DND-41 (cell line): ENCODE measurements at regions not wholly inside any gene's neighbourhood (a gene's known extent, or its start where the extent isn't known, plus 50 kb on each side); places are given as distances from the start of the nearest gene placed in this dataset.

Experiments used
- CTCF ChIP-seq: IDR thresholded peaks from 2 replicates; pipeline ENCODE4 v1.5.1; 2012; ENCODE audit warnings: borderline replicate concordance, low read length, moderate library complexity, mild to moderate bottlenecking; ENCODE audit not compliant: poor library complexity, severe bottlenecking; ENCODE audit errors: extremely low read depth
- EZH2 ChIP-seq: IDR thresholded peaks from 3 replicates; pipeline ENCODE4 v1.6.1; 2012; ENCODE audit warnings: borderline replicate concordance, low read depth, mild to moderate bottlenecking, moderate library complexity, low read length, inconsistent platforms; ENCODE audit not compliant: severe bottlenecking

- TF ChIP-seq CTCF: no peak
- no peak for TF ChIP-seq EZH2
Measured at GRCh38 chr1:101709721-101710120, 287.0 kb downstream of the OLFM3 start.
